H9 (cell line): ENCODE measurements at regions not wholly inside any gene's neighbourhood (a gene's known extent, or its start where the extent isn't known, plus 50 kb on each side); places are given as distances from the start of the nearest gene placed in this dataset.
A peak's percentile ranks its signal among the peaks of the same experiment; 100 is the strongest.

ENCODE experiments used
- DNase-seq: peaks from one replicate; pipeline ENCODE4 v3.0.0-alpha.2; 2017
- H2AFZ ChIP-seq: one replicate; pipeline ENCODE4 v1.6.1; 2013; ENCODE audit warnings: mild to moderate bottlenecking, low read length, control low read depth, moderate library complexity
- H2AK5ac ChIP-seq: 2 replicates; pipeline ENCODE4 v1.6.1; 2013; ENCODE audit warnings: low read length, control low read depth, mixed read lengths; ENCODE audit not compliant: insufficient read length
- H2BK120ac ChIP-seq: one replicate; pipeline ENCODE4 v1.6.1; 2013; ENCODE audit warnings: low read depth, mild to moderate bottlenecking, low read length, control low read depth, inconsistent platforms; ENCODE audit not compliant: poor library complexity, severe bottlenecking
- H2BK12ac ChIP-seq: 2 replicates; pipeline ENCODE4 v1.6.1; 2013; ENCODE audit warnings: low read length, control low read depth, mixed read lengths, low read depth; ENCODE audit not compliant: insufficient read length
- H2BK15ac ChIP-seq: 2 replicates; pipeline ENCODE4 v1.6.1; 2013; ENCODE audit warnings: low read depth, low read length, control low read depth
- H2BK20ac ChIP-seq: one replicate; pipeline ENCODE4 v1.6.1; 2013; ENCODE audit warnings: low read depth, mild to moderate bottlenecking, low read length, control low read depth, inconsistent platforms; ENCODE audit not compliant: poor library complexity, severe bottlenecking
- H2BK5ac ChIP-seq: 2 replicates; pipeline ENCODE4 v1.6.1; 2013; ENCODE audit warnings: low read length, control low read depth, mixed read lengths; ENCODE audit not compliant: insufficient read length
- H3K14ac ChIP-seq: 2 replicates; pipeline ENCODE4 v1.6.1; 2013; ENCODE audit warnings: low read length, control low read depth; ENCODE audit not compliant: insufficient read depth
- H3K18ac ChIP-seq: 2 replicates; pipeline ENCODE4 v1.6.1; 2013; ENCODE audit warnings: low read depth, mild to moderate bottlenecking, mixed read lengths, low read length, control low read depth; ENCODE audit not compliant: insufficient read length
- H3K23ac ChIP-seq: 2 replicates; pipeline ENCODE4 v1.6.1; 2013; ENCODE audit warnings: low read length, control low read depth, mixed read lengths, low read depth; ENCODE audit not compliant: insufficient read length
- H3K23me2 ChIP-seq: 2 replicates; pipeline ENCODE4 v1.6.1; 2013; ENCODE audit warnings: low read depth, mild to moderate bottlenecking, mixed read lengths, low read length, control low read depth; ENCODE audit not compliant: insufficient read length, poor library complexity, severe bottlenecking
- H3K27ac ChIP-seq: 2 replicates; pipeline ENCODE4 v1.5.1; 2013; ENCODE audit warnings: low read length, control low read depth, mixed read lengths, low read depth; ENCODE audit not compliant: insufficient read length
- H3K27me3 ChIP-seq: 2 replicates; pipeline ENCODE4 v1.6.1; 2013; ENCODE audit warnings: low read length, control low read depth, inconsistent platforms; ENCODE audit not compliant: insufficient read depth
- H3K4ac ChIP-seq: 2 replicates; pipeline ENCODE4 v1.6.1; 2013; ENCODE audit warnings: low read depth, mild to moderate bottlenecking, control low read depth, inconsistent platforms, low read length, moderate library complexity
- H3K4me1 ChIP-seq: 2 replicates; pipeline ENCODE4 v1.6.1; 2013; ENCODE audit warnings: low read length, control low read depth, inconsistent platforms; ENCODE audit not compliant: insufficient read depth
- H3K4me2 ChIP-seq: 2 replicates; pipeline ENCODE4 v1.6.1; 2013; ENCODE audit warnings: low read length, control low read depth, mixed read lengths; ENCODE audit not compliant: insufficient read length, insufficient read depth
- H3K56ac ChIP-seq: 2 replicates; pipeline ENCODE4 v1.6.1; 2013; ENCODE audit warnings: low read depth, mild to moderate bottlenecking, mixed read lengths, low read length, control low read depth; ENCODE audit not compliant: insufficient read length
- H3K79me1 ChIP-seq: 2 replicates; pipeline ENCODE4 v1.6.1; 2013; ENCODE audit warnings: low read depth, mild to moderate bottlenecking, moderate library complexity, low read length, control low read depth, inconsistent platforms; ENCODE audit not compliant: insufficient read depth, poor library complexity, severe bottlenecking
- H3K79me2 ChIP-seq: 2 replicates; pipeline ENCODE4 v1.6.1; 2013; ENCODE audit warnings: low read length, control low read depth, inconsistent platforms; ENCODE audit not compliant: insufficient read depth
- H3K9ac ChIP-seq: 2 replicates; pipeline ENCODE4 v1.6.1; 2013; ENCODE audit warnings: low read length, control low read depth, mixed read lengths; ENCODE audit not compliant: insufficient read length; ENCODE audit errors: extremely low read depth
- H3K9me3 ChIP-seq: one replicate; pipeline ENCODE4 v1.6.1; 2013; ENCODE audit warnings: low read depth, low read length, inconsistent platforms; ENCODE audit not compliant: control insufficient read depth
- H3T11ph ChIP-seq: one replicate; pipeline ENCODE4 v1.6.1; 2013; ENCODE audit warnings: mild to moderate bottlenecking, low read length, control low read depth, inconsistent platforms
- H4K20me1 ChIP-seq: one replicate; pipeline ENCODE4 v1.6.1; 2013; ENCODE audit not compliant: control insufficient read depth, insufficient read length, insufficient read depth
- H4K5ac ChIP-seq: 2 replicates; pipeline ENCODE4 v1.6.1; 2013; ENCODE audit warnings: low read depth, mild to moderate bottlenecking, mixed read lengths, low read length, control low read depth; ENCODE audit not compliant: insufficient read length
- H4K8ac ChIP-seq: replicated peaks from 2 replicates; pipeline ENCODE4 v1.6.1; 2013; ENCODE audit warnings: low read length, control low read depth, mixed read lengths, low read depth; ENCODE audit not compliant: insufficient read length
- H4K91ac ChIP-seq: 2 replicates; pipeline ENCODE4 v1.6.1; 2013; ENCODE audit warnings: low read depth, mild to moderate bottlenecking, moderate library complexity, mixed read lengths, low read length, control low read depth; ENCODE audit not compliant: insufficient read length
- H3K27ac Mint-ChIP-seq, 3 experiments: 2 replicates in 2 of 3; 3 replicates in 1 of 3; pipeline ENCODE4 v1.8.0; 2020 to 2021; ENCODE audit warnings: mixed read lengths in 3 of 3, mild to moderate bottlenecking in 1 of 3, moderate library complexity in 1 of 3
- H3K27me3 Mint-ChIP-seq: 2 replicates; pipeline ENCODE4 v1.8.0; 2021; ENCODE audit warnings: low read depth, mild to moderate bottlenecking, moderate library complexity, mixed read lengths
- H3K36me3 Mint-ChIP-seq, 3 experiments: 2 replicates in 2 of 3; 3 replicates in 1 of 3; pipeline ENCODE4 v1.8.0; 2020 to 2021; ENCODE audit warnings: low read depth in 3 of 3, mixed read lengths in 3 of 3; ENCODE audit not compliant: insufficient read depth in 1 of 3
- H3K4me1 Mint-ChIP-seq, 2 experiments: 2 replicates each; pipeline ENCODE4 v1.8.0; 2020; ENCODE audit warnings: mixed read lengths in 2 of 2
- H3K4me3 Mint-ChIP-seq, 2 experiments: 2 replicates in 1 of 2; 3 replicates in 1 of 2; pipeline ENCODE4 v1.8.0; 2020 to 2021; ENCODE audit warnings: mild to moderate bottlenecking in 2 of 2, mixed read lengths in 2 of 2, moderate library complexity in 1 of 2
- H3K9me3 Mint-ChIP-seq, 2 experiments: 2 replicates in 1 of 2; 3 replicates in 1 of 2; pipeline ENCODE4 v1.8.0; 2020; ENCODE audit warnings: mild to moderate bottlenecking in 2 of 2, mixed read lengths in 2 of 2, moderate library complexity in 1 of 2
- CTCF ChIP-seq: fragments of 200-600 bp; sonication (generic); conservative IDR thresholded peaks from 3 replicates; pipeline ENCODE4 v1.8.0; 2021; ENCODE audit warnings: antibody characterized with exemption, mild to moderate bottlenecking
- WGBS: extraction: QIAGEN DNeasy Blood & Tissue Kit; methylation state at CpG from one replicate; pipeline ENCODE4 v1.1.7; 2013; ENCODE audit warnings: missing lambda C conversion rate, low lambda C conversion rate, mixed read lengths; ENCODE audit not compliant: insufficient read length; ENCODE audit errors: extremely low coverage; 5-methylcytosine and 5-hydroxymethylcytosine counted together

DNA sequence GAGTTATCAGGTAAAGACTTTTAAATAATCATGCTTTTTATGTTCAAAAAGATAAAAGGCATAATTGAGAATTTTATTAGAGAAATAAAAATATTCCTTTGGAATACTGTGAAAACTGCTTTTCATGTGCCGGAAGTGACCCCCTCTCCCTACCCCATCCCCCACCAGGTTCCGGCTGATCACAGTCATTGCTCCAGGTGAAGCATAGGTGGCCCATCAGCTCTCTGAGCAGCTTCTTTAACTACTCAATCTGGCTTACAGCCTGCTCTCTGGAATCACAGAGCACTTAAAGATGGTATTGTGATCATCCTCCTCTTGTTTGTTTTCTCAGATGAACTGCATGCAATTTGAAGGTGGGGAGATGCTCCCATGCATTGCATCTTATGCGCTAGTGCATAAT, 257.7 kb downstream of the EN1 start:
- Histone ChIP-seq H3K18ac (no peak overlapping the region), H2AK5ac (no peak overlapping the region), H3K14ac (no peak overlapping the region), H3K9me3 (no peaks in the 10 kb centered on the region), H4K5ac (no peak overlapping the region), H3K4ac (no peak overlapping the region), H3K79me1 (no peaks in the 10 kb centered on the region), H3K4me2 (no peak overlapping the region), H3K27me3 (no peaks in the 10 kb centered on the region), H2BK15ac (no peak overlapping the region), H2BK20ac (no peak overlapping the region), H3K27ac (no peak overlapping the region), H3K23ac (no peak overlapping the region), H3T11ph (no peak overlapping the region), H3K9ac (no peak overlapping the region), H4K8ac (no peak overlapping the region), H3K56ac (no peak overlapping the region), H4K20me1 (no peaks in the 10 kb centered on the region), H3K23me2 (no peaks in the 10 kb centered on the region), H2BK5ac (no peak overlapping the region), H2BK120ac (no peak overlapping the region), H4K91ac (no peak overlapping the region), H3K79me2 (no peaks in the 10 kb centered on the region), H2BK12ac (no peak overlapping the region), H3K4me1 (no peaks in the 10 kb centered on the region), H2AFZ (no peak overlapping the region)
- no CpG with 5 or more reads among the region's 3 CpGs for WGBS
- peak; percentile 34 for DNase-seq
- Mint-ChIP-seq H3K36me3 (no peaks in the 10 kb centered on the region), H3K27me3 (no peaks in the 10 kb centered on the region), H3K4me3 (no peak overlapping the region), H3K4me1 (peaks cover 11 to 13% of the 10 kb centered on the region in 2 experiments), H3K27ac (no peak overlapping the region), H3K9me3 (no peaks in the 10 kb centered on the region)
- TF ChIP-seq CTCF: peak; percentile 35; the same call in 2 of the 3 replicates
